Natural killer cell (primary cell): ENCODE measurements at regions not wholly inside any gene's neighbourhood (a gene's known extent, or its start where the extent isn't known, plus 50 kb on each side); places are given as distances from the start of the nearest gene placed in this dataset.

Experiments
- ATAC-seq, 3 donors: fragments of 150-1000 bp in 2 of 3; fragments of 200-7000 bp in 1 of 3; cut with Tn5 transposase; 1 replicate in 1 of 3; 2 replicates in 2 of 3; pipeline ENCODE4 v1.10.0; 2021; ENCODE audit warnings: mild to moderate bottlenecking in 2 of 3, moderate library complexity in 2 of 3
- DNase-seq, 2 donors: peaks; one replicate each; pipeline versions ENCODE4 v3.0.0 to v3.0.0-alpha.2; 2013 to 2021; ENCODE audit warnings: mixed read lengths in 1 of 2
- H3K27ac ChIP-seq: one replicate; pipeline ENCODE4 v1.5.1; 2013; ENCODE audit warnings: mild to moderate bottlenecking, low read length
- H3K27me3 ChIP-seq: one replicate; pipeline ENCODE4 v1.6.1; 2013; ENCODE audit warnings: low read length; ENCODE audit not compliant: control insufficient read depth, insufficient read depth
- H3K36me3 ChIP-seq: one replicate; pipeline ENCODE4 v1.6.1; 2013; ENCODE audit warnings: low read length; ENCODE audit not compliant: control insufficient read depth, insufficient read depth
- H3K4me1 ChIP-seq: one replicate; pipeline ENCODE4 v1.6.1; 2013; ENCODE audit warnings: low read length; ENCODE audit not compliant: control insufficient read depth, insufficient read depth
- H3K4me3 ChIP-seq: one replicate; pipeline ENCODE4 v1.5.1; 2013; ENCODE audit warnings: low read length
- H3K9me3 ChIP-seq: one replicate; pipeline ENCODE4 v1.6.1; 2013; ENCODE audit warnings: low read length; ENCODE audit not compliant: control insufficient read depth, insufficient read depth
- H3K27ac Mint-ChIP-seq, 2 donors: one replicate each; pipeline ENCODE4 v1.8.0; 2022; ENCODE audit warnings: mild to moderate bottlenecking in 2 of 2, mixed read lengths in 2 of 2, moderate library complexity in 1 of 2
- H3K27me3 Mint-ChIP-seq, 2 donors: one replicate each; pipeline ENCODE4 v1.8.0; 2022; ENCODE audit warnings: low read depth in 2 of 2, mixed read lengths in 2 of 2
- H3K36me3 Mint-ChIP-seq: one replicate; pipeline ENCODE4 v1.8.0; 2022; ENCODE audit warnings: mixed read lengths
- H3K4me1 Mint-ChIP-seq, 2 donors: one replicate each; pipeline ENCODE4 v1.8.0; 2022; ENCODE audit warnings: mixed read lengths in 2 of 2
- H3K4me3 Mint-ChIP-seq: one replicate; pipeline ENCODE4 v1.8.0; 2022; ENCODE audit warnings: mild to moderate bottlenecking, moderate library complexity, mixed read lengths
- H3K9me3 Mint-ChIP-seq, 2 donors: one replicate each; pipeline ENCODE4 v1.8.0; 2022; ENCODE audit warnings: mixed read lengths in 2 of 2
- CTCF ChIP-seq: fragments of 200-600 bp; IDR thresholded peaks from one replicate; pipeline ENCODE4 v1.8.0; 2022; ENCODE audit warnings: antibody characterized with exemption
- WGBS: methylation state at CpG from one replicate; pipeline ENCODE4 v1.1.7; 2013; ENCODE audit warnings: missing lambda C conversion rate; ENCODE audit not compliant: insufficient coverage; 5-methylcytosine and 5-hydroxymethylcytosine counted together
- intact Hi-C: fragments of 100-400 bp; cut with micrococcal nuclease; formaldehyde crosslinking; loops from one replicate; pipeline ENCODE4 v1.14.2; 2022

GRCh38 chr1:187549540-187549939, 720.8 kb downstream of the PLA2G4A start:
- no peaks in the 10 kb centered on the region for H3K4me1 ChIP-seq
- Mint-ChIP-seq H3K27me3 (no peaks in the 10 kb centered on the region), H3K4me1 (no peaks in the 10 kb centered on the region), H3K36me3 (peaks cover 7% of the 10 kb centered on the region), H3K27ac (no peak overlapping the region), H3K4me3 (no peak overlapping the region), H3K9me3 (peaks cover 21 to 37% of the 10 kb centered on the region in 2 donors)
- H3K36me3 ChIP-seq: no peaks in the 10 kb centered on the region
- H3K27ac ChIP-seq: no peak overlapping the region
- no peak for TF ChIP-seq CTCF
- H3K4me3 ChIP-seq: no peak overlapping the region
- 83% methylated on average over 3 of the region's 3 CpGs for WGBS
- H3K27me3 ChIP-seq: no peaks in the 10 kb centered on the region
- H3K9me3 ChIP-seq: peaks cover 18% of the 10 kb centered on the region
- no peak for ATAC-seq
- DNase-seq: no peak
- intact Hi-C loops: no loop called here

GRCh38 chr1:187551061-187551460, 722.3 kb downstream of the PLA2G4A start:
- no peak for DNase-seq
- Histone ChIP-seq H3K36me3 (no peaks in the 10 kb centered on the region), H3K4me1 (no peaks in the 10 kb centered on the region), H3K27ac (no peak overlapping the region), H3K9me3 (peaks cover 15% of the 10 kb centered on the region), H3K4me3 (no peak overlapping the region), H3K27me3 (no peaks in the 10 kb centered on the region)
- WGBS: 94% methylated on average over 20 of the region's 20 CpGs
- ATAC-seq: no peak
- intact Hi-C loops: no loop called here
- peaks cover 7% of the 10 kb centered on the region for H3K36me3 Mint-ChIP-seq
- no peaks in the 10 kb centered on the region for H3K27me3 Mint-ChIP-seq
- peaks cover 22 to 37% of the 10 kb centered on the region in 2 donors for H3K9me3 Mint-ChIP-seq
- H3K27ac Mint-ChIP-seq: no peak overlapping the region
- no peak for TF ChIP-seq CTCF
- no peaks in the 10 kb centered on the region for H3K4me1 Mint-ChIP-seq
- no peak overlapping the region for H3K4me3 Mint-ChIP-seq

DNA sequence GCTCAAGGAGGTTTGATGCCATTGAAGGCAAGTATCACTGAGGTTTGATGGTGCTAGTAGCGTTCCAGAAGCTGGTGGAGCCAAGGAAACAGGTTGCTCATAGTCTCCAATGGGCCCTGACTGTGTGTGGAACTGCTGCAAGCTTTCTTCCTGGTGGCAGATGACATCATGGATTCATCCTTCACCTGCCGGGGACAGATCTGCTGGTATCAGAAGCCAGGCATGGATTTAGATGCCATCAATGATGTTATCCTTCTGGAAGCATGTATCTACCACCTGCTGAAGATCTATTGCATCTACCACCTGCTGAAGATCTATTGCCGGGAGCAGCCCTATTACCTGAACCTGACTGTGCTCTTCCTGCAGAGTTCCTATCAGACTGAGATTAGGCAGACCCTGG, 734.4 kb downstream of the PLA2G4A start:
- Histone ChIP-seq H3K4me3 (no peak overlapping the region), H3K36me3 (no peaks in the 10 kb centered on the region), H3K27ac (no peak overlapping the region), H3K27me3 (no peaks in the 10 kb centered on the region), H3K9me3 (peaks cover 3% of the 10 kb centered on the region), H3K4me1 (no peaks in the 10 kb centered on the region)
- intact Hi-C loops: no loop called here
- no peaks in the 10 kb centered on the region for H3K36me3 Mint-ChIP-seq
- no peak for TF ChIP-seq CTCF
- no peak for ATAC-seq
- H3K27me3 Mint-ChIP-seq: no peaks in the 10 kb centered on the region
- DNase-seq: no peak
- H3K9me3 Mint-ChIP-seq: peaks cover 13 to 21% of the 10 kb centered on the region in 2 donors
- no peak overlapping the region for H3K4me3 Mint-ChIP-seq
- H3K27ac Mint-ChIP-seq: no peak overlapping the region
- H3K4me1 Mint-ChIP-seq: no peaks in the 10 kb centered on the region
- 80% methylated on average over 3 of the region's 3 CpGs for WGBS

GRCh38 chr1:187566354-187566753, 737.6 kb downstream of the PLA2G4A start:
- Mint-ChIP-seq H3K36me3 (no peaks in the 10 kb centered on the region), H3K4me1 (no peaks in the 10 kb centered on the region), H3K27me3 (no peaks in the 10 kb centered on the region), H3K4me3 (no peak overlapping the region), H3K9me3 (peaks cover 11% of the 10 kb centered on the region in 2 donors), H3K27ac (no peak overlapping the region)
- Histone ChIP-seq H3K4me1 (no peaks in the 10 kb centered on the region), H3K36me3 (no peaks in the 10 kb centered on the region), H3K9me3 (no peaks in the 10 kb centered on the region), H3K27ac (no peak overlapping the region), H3K4me3 (no peak overlapping the region), H3K27me3 (no peaks in the 10 kb centered on the region)
- TF ChIP-seq CTCF: no peak
- intact Hi-C loops: no loop called here
- ATAC-seq (no peak), DNase-seq (no peak)
- WGBS: no CpG with 5 or more reads among the region's 1 CpG
